HG02759 (cell line): ENCODE measurements at regions not wholly inside any gene's neighbourhood (a gene's known extent, or its start where the extent isn't known, plus 50 kb on each side); places are given as distances from the start of the nearest gene placed in this dataset.

Experiments
- ATAC-seq: cut with Tn5 transposase; IDR thresholded peaks from one replicate; pipeline ENCODE4 v1.9.1; 2021; ENCODE audit warnings: mild to moderate bottlenecking, moderate library complexity; ENCODE audit not compliant: unreplicated experiment

- ATAC-seq, result no peak
Observed at GRCh38 chr7:13532028-13532753, 457.3 kb downstream of the ETV1 start.

- ATAC-seq, result no peak
Observed at GRCh38 chr7:13538669-13539068, 450.8 kb downstream of the ETV1 start.

- ATAC-seq, result no peak
Observed at GRCh38 chr7:13540429-13540828, 449.0 kb downstream of the ETV1 start.

GRCh38 chr7:13541326-13541725 is 448.1 kb downstream of the ETV1 start:
- ATAC-seq, result no peak

GRCh38 chr7:13542451-13542850 is 447.0 kb downstream of the ETV1 start:
- ATAC-seq, result no peak

- ATAC-seq, result no peak
Observed at GRCh38 chr7:13551503-13551902, 438.0 kb downstream of the ETV1 start.

GRCh38 chr7:13560441-13560840 is 429.0 kb downstream of the ETV1 start:
- no peak for ATAC-seq

- ATAC-seq, result no peak
Observed at GRCh38 chr7:13563257-13563656, 426.2 kb downstream of the ETV1 start.

- ATAC-seq, result no peak
Observed at GRCh38 chr7:13563680-13564079, 425.8 kb downstream of the ETV1 start.

- ATAC-seq, result no peak
Observed at GRCh38 chr7:13577566-13578145, 411.8 kb downstream of the ETV1 start.

- no peak for ATAC-seq
Observed at GRCh38 chr7:13578294-13578693, 411.2 kb downstream of the ETV1 start.

- ATAC-seq, result no peak
Observed at GRCh38 chr7:13581097-13581496, 408.4 kb downstream of the ETV1 start.

- ATAC-seq, result no peak
Observed at GRCh38 chr7:13593854-13594253, 395.6 kb downstream of the ETV1 start.

GRCh38 chr7:13602036-13602435 is 387.4 kb downstream of the ETV1 start:
- no peak for ATAC-seq

- ATAC-seq, result no peak
Observed at GRCh38 chr7:13603016-13603415, 386.4 kb downstream of the ETV1 start.

GRCh38 chr7:13603661-13604060 is 385.8 kb downstream of the ETV1 start:
- no peak for ATAC-seq

- no peak for ATAC-seq
Observed at GRCh38 chr7:13604178-13604577, 385.3 kb downstream of the ETV1 start.

- no peak for ATAC-seq
Observed at GRCh38 chr7:13610372-13610771, 379.1 kb downstream of the ETV1 start.

GRCh38 chr7:13615679-13616078 is 373.8 kb downstream of the ETV1 start:
- ATAC-seq, result no peak

GRCh38 chr7:13627455-13627854 is 362.0 kb downstream of the ETV1 start:
- no peak for ATAC-seq

- no peak for ATAC-seq
Observed at GRCh38 chr7:13628239-13629001, 361.0 kb downstream of the ETV1 start.
